Caco-2 (cell line): ENCODE measurements at regions not wholly inside any gene's neighbourhood (a gene's known extent, or its start where the extent isn't known, plus 50 kb on each side); places are given as distances from the start of the nearest gene placed in this dataset.

Source experiments
- BruUV-seq: library from RNA; stranded (reverse); fragments of 400-500 nt; replicated peaks from 2 replicates; lab custom pipeline; 2021; lab: Mats Ljungman, UMichigan
- CTCF ChIA-PET: fragments of 300-600 bp; sonication (Branson Sonifier 250); formaldehyde crosslinking; loops from one replicate; lab custom pipeline; 2022; ENCODE audit warnings: antibody characterized with exemption; lab: Charles Lee
- POLR2A ChIA-PET: fragments of 300-600 bp; sonication (Branson Sonifier 250); formaldehyde crosslinking; loops from one replicate; lab custom pipeline; 2022; ENCODE audit warnings: antibody characterized with exemption; lab: Charles Lee
- DNase-seq, 2 experiments: peaks; one replicate each; pipeline versions ENCODE4 v3.0.0 to v3.0.0-alpha.2; 2020 to 2022
- H3K27me3 ChIP-seq: replicated peaks from 2 replicates; pipeline ENCODE4 v1.6.0; 2011; ENCODE audit warnings: low read length; ENCODE audit not compliant: control insufficient read depth, insufficient read depth
- H3K36me3 ChIP-seq: 2 replicates; pipeline ENCODE4 v1.5.1; 2011; ENCODE audit warnings: low read length; ENCODE audit not compliant: control insufficient read depth, insufficient read depth
- H3K4me1 ChIP-seq: fragments of 250-450 bp; sonication (Bioruptor Pico); 2 replicates; pipeline ENCODE4 v1.5.1; 2020; ENCODE audit warnings: mild to moderate bottlenecking
- H3K4me3 ChIP-seq: 2 replicates; pipeline ENCODE4 v1.5.1; 2011; ENCODE audit warnings: low read depth, mild to moderate bottlenecking, control low read depth, low read length
- H3K9me3 ChIP-seq: fragments of 250-450 bp; sonication (Bioruptor Pico); 2 replicates; pipeline ENCODE4 v1.5.1; 2020; ENCODE audit warnings: mild to moderate bottlenecking, moderate library complexity
- H3K27ac Mint-ChIP-seq: one replicate; pipeline ENCODE4 v1.8.0; 2022; ENCODE audit warnings: mixed read lengths; ENCODE audit not compliant: unreplicated experiment
- H3K27me3 Mint-ChIP-seq: one replicate; pipeline ENCODE4 v1.8.0; 2022; ENCODE audit warnings: mixed read lengths; ENCODE audit not compliant: insufficient read depth, unreplicated experiment
- H3K36me3 Mint-ChIP-seq: one replicate; pipeline ENCODE4 v1.8.0; 2022; ENCODE audit warnings: mild to moderate bottlenecking, mixed read lengths; ENCODE audit not compliant: insufficient read depth, unreplicated experiment
- H3K4me1 Mint-ChIP-seq: one replicate; pipeline ENCODE4 v1.8.0; 2022; ENCODE audit warnings: low read depth, mixed read lengths; ENCODE audit not compliant: unreplicated experiment
- H3K4me3 Mint-ChIP-seq: one replicate; pipeline ENCODE4 v1.8.0; 2022; ENCODE audit warnings: mild to moderate bottlenecking, moderate library complexity, mixed read lengths; ENCODE audit not compliant: unreplicated experiment
- H3K9me3 Mint-ChIP-seq: one replicate; pipeline ENCODE4 v1.8.0; 2022; ENCODE audit warnings: mixed read lengths; ENCODE audit not compliant: unreplicated experiment
- CTCF ChIP-seq, 2 experiments: fragments of 200-600 bp in 1 of 2; IDR thresholded peaks; 1 replicate in 1 of 2; 2 replicates in 1 of 2; pipeline versions ENCODE4 v1.5.1 to v1.8.0; 2011 to 2022; ENCODE audit warnings: antibody characterized with exemption in 1 of 2, control low read depth in 1 of 2, inconsistent platforms in 1 of 2, low read depth in 1 of 2, low read length in 1 of 2, mild to moderate bottlenecking in 1 of 2, moderate library complexity in 1 of 2; ENCODE audit not compliant: insufficient read depth in 1 of 2, severe bottlenecking in 1 of 2, unreplicated experiment in 1 of 2
- intact Hi-C: fragments of 100-400 bp; cut with micrococcal nuclease; formaldehyde crosslinking; loops from one replicate; pipeline ENCODE4 v1.10.0; 2022; ENCODE audit not compliant: unreplicated experiment

GRCh38 chr4:8697826-8698225 is 105.3 kb downstream of the CPZ start:
- Histone ChIP-seq H3K27me3 (no peaks in the 10 kb centered on the region), H3K4me1 (no peaks in the 10 kb centered on the region), H3K36me3 (no peaks in the 10 kb centered on the region), H3K4me3 (no peak overlapping the region), H3K9me3 (no peaks in the 10 kb centered on the region)
- H3K27me3 Mint-ChIP-seq, result peaks cover 35% of the 10 kb centered on the region
- intact Hi-C loops, result no loop called here
- H3K9me3 Mint-ChIP-seq, result no peaks in the 10 kb centered on the region
- CTCF ChIA-PET, result no interaction called here
- H3K4me1 Mint-ChIP-seq, result no peaks in the 10 kb centered on the region
- no peak overlapping the region for H3K27ac Mint-ChIP-seq
- no peak for DNase-seq
- no TSS peak for BruUV-seq
- POLR2A ChIA-PET, result no interaction called here
- no peak for TF ChIP-seq CTCF (IDR thresholded peaks at IDR 0.05; ENCODE audit: insufficient read depth in 1 of 2, low read depth in 1 of 2, low read length in 1 of 2, severe bottlenecking in 1 of 2, unreplicated experiment in 1 of 2)
- H3K36me3 Mint-ChIP-seq, result no peaks in the 10 kb centered on the region
- H3K4me3 Mint-ChIP-seq, result no peak overlapping the region

- no peak for TF ChIP-seq CTCF (IDR thresholded peaks at IDR 0.05; ENCODE audit: insufficient read depth in 1 of 2, low read depth in 1 of 2, low read length in 1 of 2, severe bottlenecking in 1 of 2, unreplicated experiment in 1 of 2)
- no peaks in the 10 kb centered on the region for H3K36me3 ChIP-seq
- H3K9me3 ChIP-seq, result no peaks in the 10 kb centered on the region
- POLR2A ChIA-PET, result no interaction called here
- H3K4me1 ChIP-seq, result no peaks in the 10 kb centered on the region
- no peaks in the 10 kb centered on the region for H3K27me3 ChIP-seq
- Mint-ChIP-seq H3K27me3 (peaks cover 35% of the 10 kb centered on the region), H3K4me3 (no peak overlapping the region), H3K9me3 (no peaks in the 10 kb centered on the region), H3K4me1 (no peaks in the 10 kb centered on the region), H3K36me3 (no peaks in the 10 kb centered on the region), H3K27ac (no peak overlapping the region)
- intact Hi-C loops, result no loop called here
- H3K4me3 ChIP-seq, result no peak overlapping the region
- DNase-seq, result no peak
- no TSS peak for BruUV-seq
- CTCF ChIA-PET, result no interaction called here
Observed at GRCh38 chr4:8696369-8697127, 104.0 kb downstream of the CPZ start.

- no peak overlapping the region for H3K27ac Mint-ChIP-seq
- peaks cover 32% of the 10 kb centered on the region for H3K27me3 Mint-ChIP-seq
- ChIA-PET CTCF (no interaction called here), POLR2A (no interaction called here)
- no peak for TF ChIP-seq CTCF (IDR thresholded peaks at IDR 0.05; ENCODE audit: insufficient read depth in 1 of 2, low read depth in 1 of 2, low read length in 1 of 2, severe bottlenecking in 1 of 2, unreplicated experiment in 1 of 2)
- H3K36me3 Mint-ChIP-seq, result no peaks in the 10 kb centered on the region
- H3K4me3 Mint-ChIP-seq, result no peak overlapping the region
- H3K9me3 ChIP-seq, result no peaks in the 10 kb centered on the region
- H3K36me3 ChIP-seq, result no peaks in the 10 kb centered on the region
- no peak for DNase-seq
- H3K27me3 ChIP-seq, result no peaks in the 10 kb centered on the region
- no peak overlapping the region for H3K4me3 ChIP-seq
- BruUV-seq, result no TSS peak
- no peaks in the 10 kb centered on the region for H3K4me1 ChIP-seq
- H3K4me1 Mint-ChIP-seq, result no peaks in the 10 kb centered on the region
- intact Hi-C loops, result no loop called here
- H3K9me3 Mint-ChIP-seq, result no peaks in the 10 kb centered on the region
Observed at GRCh38 chr4:8695237-8696219, 103.0 kb downstream of the CPZ start.
